ENCODE measurements at regions not wholly inside any gene's neighbourhood (a gene's known extent, or its start where the extent isn't known, plus 50 kb on each side); places are given as distances from the start of the nearest gene placed in this dataset.

DNA sequence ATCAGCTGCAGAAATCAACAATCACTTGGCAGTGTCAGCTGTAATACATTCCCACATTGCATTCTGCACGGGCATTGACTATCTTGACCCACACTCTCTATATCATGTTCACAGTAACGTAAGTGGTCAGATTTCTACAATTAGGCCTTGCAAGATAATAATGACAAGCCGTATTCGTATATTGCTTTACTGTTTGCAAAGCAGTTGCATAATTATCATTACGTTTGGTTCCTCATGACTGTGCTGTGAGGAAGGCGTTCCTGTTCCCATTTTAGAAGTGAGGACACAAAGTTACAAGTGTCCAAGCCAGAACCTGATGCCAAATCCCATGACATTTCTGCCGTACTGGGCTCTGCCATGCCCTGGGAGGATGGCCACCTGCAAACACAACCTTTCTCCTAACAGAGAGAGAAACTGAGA, 53.5 kb upstream of the TARBP1 start:
- peaks cover 2% of the 10 kb centered on the region; the same call in 1 of the 2 replicates for H3K27me3 Mint-ChIP-seq (ENCODE audit: low read depth)
- CTCF ChIA-PET, result interaction anchor here (1.7 kb wide), 1 partner anchor 33 kb away, joined by 6 read pairs; no protein-coding TSS in a partner anchor
- no peaks in the 10 kb centered on the region for H3K9me3 Mint-ChIP-seq
- H3K4me3 Mint-ChIP-seq, result no peak overlapping the region
- POLR2A ChIA-PET, result no interaction called here
- no peak overlapping the region for H3K27ac Mint-ChIP-seq
- H3K4me1 Mint-ChIP-seq, result peaks cover 34% of the 10 kb centered on the region
- H3K36me3 Mint-ChIP-seq, result no peaks in the 10 kb centered on the region
- DNase-seq (ENCODE audit: low spot score), result no peak
- TF ChIP-seq NFYB (CRISPR knock-in tag; conservative IDR thresholded peaks at IDR 0.05; ENCODE audit: low read depth) (no peak), ARID4B (CRISPR knock-in tag; IDR thresholded peaks at IDR 0.05; ENCODE audit: borderline replicate concordance) (no peak), ZNF281 (CRISPR knock-in tag; IDR thresholded peaks at IDR 0.05) (no peak), TP53 (CRISPR knock-in tag; IDR thresholded peaks at IDR 0.05) (no peak), CBFB (CRISPR knock-in tag; IDR thresholded peaks at IDR 0.05; ENCODE audit: low read depth) (no peak), MLX (CRISPR knock-in tag; IDR thresholded peaks at IDR 0.05) (no peak), IRF2 (CRISPR knock-in tag; IDR thresholded peaks at IDR 0.05; ENCODE audit: borderline replicate concordance, low read depth) (no peak), RELA (CRISPR knock-in tag; IDR thresholded peaks at IDR 0.05; ENCODE audit: borderline replicate concordance) (no peak), ZNF263 (CRISPR knock-in tag; IDR thresholded peaks at IDR 0.05; ENCODE audit: low read depth) (no peak), ELF4 (CRISPR knock-in tag; IDR thresholded peaks at IDR 0.05; ENCODE audit: low read depth) (no peak), ATF2 (CRISPR knock-in tag; IDR thresholded peaks at IDR 0.05; ENCODE audit: borderline replicate concordance, low read depth) (no peak), KAT7 (CRISPR knock-in tag; IDR thresholded peaks at IDR 0.05; ENCODE audit: borderline replicate concordance) (no peak), ATF3 (CRISPR knock-in tag; conservative IDR thresholded peaks at IDR 0.05) (no peak), TEAD1 (CRISPR knock-in tag; IDR thresholded peaks at IDR 0.05) (no peak), ZBTB21 (CRISPR knock-in tag; IDR thresholded peaks at IDR 0.05; ENCODE audit: borderline replicate concordance) (no peak), USF2 (CRISPR knock-in tag; IDR thresholded peaks at IDR 0.05) (no peak), E2F5 (CRISPR knock-in tag; IDR thresholded peaks at IDR 0.05) (no peak), E2F4 (CRISPR knock-in tag; IDR thresholded peaks at IDR 0.05; ENCODE audit: borderline replicate concordance, low read depth) (no peak)
- ATAC-seq, result no peak
